HCT116 (cell line): ENCODE measurements at regions not wholly inside any gene's neighbourhood (a gene's known extent, or its start where the extent isn't known, plus 50 kb on each side); places are given as distances from the start of the nearest gene placed in this dataset.

ENCODE experiments used
- ATAC-seq: fragments of 200-7000 bp; cut with Tn5 transposase; 2 replicates; pipeline ENCODE4 v1.9.1; 2020; ENCODE audit warnings: mild to moderate bottlenecking, moderate library complexity
- BruUV-seq: library from RNA; stranded (reverse); fragments of 400-500 nt; replicated peaks from 2 replicates; lab custom pipeline; 2021; lab: Mats Ljungman, UMichigan
- CTCF ChIA-PET: fragments of 300-600 bp; sonication (Branson Sonifier 250); formaldehyde crosslinking; loops from one replicate; lab custom pipeline; 2021; ENCODE audit warnings: antibody characterized with exemption; lab: Charles Lee
- POLR2A ChIA-PET: fragments of 300-600, 350-600 bp; sonication (Branson Sonifier 250); formaldehyde crosslinking; loops from one replicate; lab custom pipeline; 2021; ENCODE audit warnings: antibody characterized with exemption; lab: Charles Lee
- RAD21 ChIA-PET, 2 experiments: fragments of 300-600 bp; sonication (Branson Sonifier 250); formaldehyde crosslinking; loops; one replicate each; lab custom pipeline; 2023; ENCODE audit warnings: low total read pairs in 2 of 2; ENCODE audit not compliant: uncharacterized antibody in 2 of 2, unreplicated experiment in 2 of 2, low non-redundant PET in 1 of 2; lab: Charles Lee
- DNase-seq: peaks from one replicate; pipeline ENCODE4 v3.0.0-alpha.2; 2010; ENCODE audit warnings: low read depth, low spot score
- H2AFZ ChIP-seq: fragments of 200-600 bp; shearing (Covaris generic), sonication (generic); 2 replicates; pipeline ENCODE4 v1.6.1; 2017; ENCODE audit warnings: low read depth, mixed run types, mixed read lengths, antibody characterized with exemption, low read length; ENCODE audit not compliant: poor library complexity, severe bottlenecking
- H3K27ac ChIP-seq: 2 replicates; pipeline ENCODE4 v1.5.1; 2012; ENCODE audit warnings: low read depth, low read length
- H3K27me3 ChIP-seq: fragments of 200-600 bp; sonication (generic); 2 replicates; pipeline ENCODE4 v1.6.1; 2016; ENCODE audit warnings: mixed run types, low read length, mixed read lengths; ENCODE audit not compliant: insufficient read depth
- H3K36me3 ChIP-seq, 2 experiments: fragments of 200-500 bp in 1 of 2; fragments of 200-600 bp in 1 of 2; sonication (Bioruptor generic) in 1 of 2; sonication (generic) in 1 of 2; 2 replicates each; pipeline versions ENCODE4 v1.5.1 to v1.6.1; 2014 to 2016; ENCODE audit warnings: low read length in 2 of 2, inconsistent platforms in 1 of 2, mixed read lengths in 1 of 2, mixed run types in 1 of 2; ENCODE audit not compliant: insufficient read depth in 2 of 2, control insufficient read depth in 1 of 2
- H3K4me1 ChIP-seq, 2 experiments: fragments of 200-600 bp in 1 of 2; sonication (generic) in 1 of 2; 2 replicates each; pipeline versions ENCODE4 v1.5.1 to v1.6.1; 2012 to 2017; ENCODE audit warnings: low read length in 2 of 2, inconsistent platforms in 1 of 2, mild to moderate bottlenecking in 1 of 2, mixed read lengths in 1 of 2, mixed run types in 1 of 2, moderate library complexity in 1 of 2; ENCODE audit not compliant: insufficient read depth in 2 of 2, control insufficient read depth in 1 of 2
- H3K4me2 ChIP-seq: fragments of 200-600 bp; sonication (generic); 2 replicates; pipeline ENCODE4 v1.6.1; 2017; ENCODE audit warnings: mixed run types, low read length, mixed read lengths
- H3K4me3 ChIP-seq, 2 experiments: fragments of 200-600 bp in 1 of 2; sonication (generic) in 1 of 2; replicated peaks in 1 of 2; 2 replicates each; pipeline ENCODE4 v1.5.1; 2011 to 2016; ENCODE audit warnings: low read length in 2 of 2, control low read depth in 1 of 2, low read depth in 1 of 2, mild to moderate bottlenecking in 1 of 2, mixed read lengths in 1 of 2, mixed run types in 1 of 2
- H3K79me2 ChIP-seq: fragments of 200-600 bp; sonication (generic); 2 replicates; pipeline ENCODE4 v1.6.1; 2017; ENCODE audit warnings: mild to moderate bottlenecking, mixed run types, low read length, moderate library complexity, mixed read lengths; ENCODE audit not compliant: insufficient read depth
- H3K9ac ChIP-seq: fragments of 200-600 bp; sonication (generic); 2 replicates; pipeline ENCODE4 v1.6.1; 2016; ENCODE audit warnings: low read length, mixed read lengths
- H3K9me2 ChIP-seq: fragments of 200-600 bp; sonication (generic), shearing (Covaris generic); 2 replicates; pipeline ENCODE4 v1.6.1; 2017; ENCODE audit warnings: mixed run types, mild to moderate bottlenecking, moderate library complexity; ENCODE audit not compliant: insufficient read depth
- H3K9me3 ChIP-seq, 2 experiments: fragments of 200-500 bp in 1 of 2; fragments of 200-600 bp in 1 of 2; sonication (Bioruptor generic) in 1 of 2; sonication (generic) in 1 of 2; 2 replicates each; pipeline ENCODE4 v1.6.1; 2014 to 2017; ENCODE audit warnings: low read length in 2 of 2, mixed read lengths in 2 of 2, inconsistent platforms in 1 of 2, low read depth in 1 of 2, mild to moderate bottlenecking in 1 of 2, mixed run types in 1 of 2, moderate library complexity in 1 of 2; ENCODE audit not compliant: control insufficient read depth in 1 of 2, insufficient read depth in 1 of 2
- H4K20me1 ChIP-seq: fragments of 200-600 bp; sonication (generic), shearing (Covaris generic); 2 replicates; pipeline ENCODE4 v1.6.1; 2017; ENCODE audit warnings: mixed run types, mild to moderate bottlenecking, moderate library complexity; ENCODE audit not compliant: insufficient read depth
- CBX3 ChIP-seq: IDR thresholded peaks from 2 replicates; pipeline ENCODE4 v1.6.1; 2012; ENCODE audit warnings: low read depth
- CEBPB ChIP-seq: IDR thresholded peaks from 2 replicates; pipeline ENCODE4 v1.6.1; 2012; ENCODE audit warnings: low read depth
- EGR1 ChIP-seq: IDR thresholded peaks from 2 replicates; pipeline ENCODE4 v1.6.1; 2012; ENCODE audit warnings: low read depth
- ELF1 ChIP-seq: IDR thresholded peaks from 2 replicates; pipeline ENCODE4 v1.6.1; 2012; ENCODE audit warnings: low read depth, borderline replicate concordance
- EZH2 ChIP-seq: fragments of 200-600 bp; sonication (generic); IDR thresholded peaks from 2 replicates; pipeline ENCODE4 v1.6.1; 2017; ENCODE audit warnings: antibody characterized with exemption, mixed run types
- EZH2phosphoT487 ChIP-seq: fragments of 200-600 bp; IDR thresholded peaks from 2 replicates; pipeline ENCODE4 v1.6.1; 2018; ENCODE audit warnings: antibody characterized with exemption, borderline replicate concordance
- FOSL1 ChIP-seq: IDR thresholded peaks from 2 replicates; pipeline ENCODE4 v1.6.1; 2012; ENCODE audit warnings: low read depth
- POLR2AphosphoS5 ChIP-seq: IDR thresholded peaks from 2 replicates; pipeline ENCODE4 v1.6.1; 2011; ENCODE audit warnings: mild to moderate bottlenecking, low read depth, low read length, moderate library complexity
- ZBTB33 ChIP-seq: IDR thresholded peaks from 2 replicates; pipeline ENCODE4 v1.6.1; 2011; ENCODE audit warnings: mild to moderate bottlenecking, low read length, moderate library complexity; ENCODE audit not compliant: insufficient replicate concordance; ENCODE audit errors: extremely low read depth
- intact Hi-C: fragments of 100-400 bp; cut with micrococcal nuclease; formaldehyde crosslinking; loops from 2 replicates; pipeline ENCODE4 v1.10.0; 2022

- DNase-seq: no peak
- ChIA-PET RAD21 (no interaction called here), CTCF (no interaction called here), POLR2A (no interaction called here)
- H3K36me3 ChIP-seq: no peaks in the 10 kb centered on the region
- no peak overlapping the region for H3K4me2 ChIP-seq
- no peak overlapping the region for H3K27ac ChIP-seq
- ATAC-seq: no peak
- no peaks in the 10 kb centered on the region for H3K9me3 ChIP-seq
- TF ChIP-seq EGR1: no peak
- TF ChIP-seq ZBTB33: no peak
- no peak for TF ChIP-seq CEBPB
- no peak for TF ChIP-seq FOSL1
- no peak for TF ChIP-seq CBX3
- H3K9me2 ChIP-seq: no peaks in the 10 kb centered on the region
- no TSS peak for BruUV-seq
- H3K27me3 ChIP-seq: no peaks in the 10 kb centered on the region
- intact Hi-C loops: no loop called here
- no peak overlapping the region for H3K9ac ChIP-seq
- H3K79me2 ChIP-seq: no peaks in the 10 kb centered on the region
- no peak overlapping the region for H3K4me3 ChIP-seq
- no peak overlapping the region for H2AFZ ChIP-seq
- H4K20me1 ChIP-seq: no peaks in the 10 kb centered on the region
- no peaks in the 10 kb centered on the region for H3K4me1 ChIP-seq
Observed at GRCh38 chr12:83980398-83980797, 932.2 kb downstream of the SLC6A15 start.

GRCh38 chr12:83979785-83980184, 932.8 kb downstream of the SLC6A15 start:
- no peak for DNase-seq
- Histone ChIP-seq H4K20me1 (no peaks in the 10 kb centered on the region), H3K4me3 (no peak overlapping the region), H3K27ac (no peak overlapping the region), H3K9ac (no peak overlapping the region), H3K9me3 (no peaks in the 10 kb centered on the region), H3K4me2 (no peak overlapping the region), H3K9me2 (no peaks in the 10 kb centered on the region), H3K4me1 (no peaks in the 10 kb centered on the region), H3K27me3 (no peaks in the 10 kb centered on the region), H2AFZ (no peak overlapping the region), H3K79me2 (no peaks in the 10 kb centered on the region), H3K36me3 (no peaks in the 10 kb centered on the region)
- TF ChIP-seq ELF1 (no peak), EZH2 (no peak), EZH2phosphoT487 (no peak), CEBPB (no peak), POLR2AphosphoS5 (no peak)
- ChIA-PET CTCF (no interaction called here), POLR2A (no interaction called here), RAD21 (no interaction called here)
- no TSS peak for BruUV-seq
- intact Hi-C loops: no loop called here
- ATAC-seq: no peak
